ENCODE measurements at regions not wholly inside any gene's neighbourhood (a gene's known extent, or its start where the extent isn't known, plus 50 kb on each side); places are given as distances from the start of the nearest gene placed in this dataset.
"Not testable (repeated sequence)": the region's sequence is repeated elsewhere in the genome, so short reads cannot be mapped to it uniquely, and the experiment has no call there.

- no peak for DNase-seq
These were observed 113.4 kb upstream of the CBLB start for GRCh38 chr3:105982207-105982606.

GRCh38 chr3:105984837-105985236 lies 116.0 kb upstream of the CBLB start:
- DNase-seq, result no peak

- DNase-seq, result not testable (repeated sequence)
These were observed 117.5 kb upstream of the CBLB start for GRCh38 chr3:105986343-105986742.

- no peak for DNase-seq
These were observed 119.0 kb upstream of the CBLB start for GRCh38 chr3:105987809-105988208.

- no peak for DNase-seq
These were observed 119.9 kb upstream of the CBLB start for GRCh38 chr3:105988540-105989212.

DNA sequence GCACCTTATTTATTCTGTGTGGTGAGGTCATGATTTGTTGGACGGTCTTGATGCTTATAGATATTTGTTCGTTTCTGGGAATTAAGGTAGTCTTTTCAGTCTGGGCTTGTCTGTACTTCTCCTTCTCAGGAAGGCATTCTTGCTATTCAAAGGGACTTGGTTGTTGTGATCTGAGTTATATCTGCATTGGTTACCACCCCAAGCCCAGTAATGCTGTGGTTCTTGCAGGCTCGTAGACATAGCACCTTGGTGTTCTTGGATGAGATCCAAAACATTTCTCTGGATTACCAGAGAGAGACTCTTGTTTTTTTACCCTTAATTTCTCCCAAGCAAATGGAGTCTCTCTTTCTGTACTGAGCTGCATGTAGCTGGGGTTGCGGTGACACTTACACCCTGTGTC lies 128.0 kb upstream of the CBLB start:
- no peak for DNase-seq

- DNase-seq, result no peak
These were observed 128.6 kb upstream of the CBLB start for GRCh38 chr3:105997466-105997799.

DNA sequence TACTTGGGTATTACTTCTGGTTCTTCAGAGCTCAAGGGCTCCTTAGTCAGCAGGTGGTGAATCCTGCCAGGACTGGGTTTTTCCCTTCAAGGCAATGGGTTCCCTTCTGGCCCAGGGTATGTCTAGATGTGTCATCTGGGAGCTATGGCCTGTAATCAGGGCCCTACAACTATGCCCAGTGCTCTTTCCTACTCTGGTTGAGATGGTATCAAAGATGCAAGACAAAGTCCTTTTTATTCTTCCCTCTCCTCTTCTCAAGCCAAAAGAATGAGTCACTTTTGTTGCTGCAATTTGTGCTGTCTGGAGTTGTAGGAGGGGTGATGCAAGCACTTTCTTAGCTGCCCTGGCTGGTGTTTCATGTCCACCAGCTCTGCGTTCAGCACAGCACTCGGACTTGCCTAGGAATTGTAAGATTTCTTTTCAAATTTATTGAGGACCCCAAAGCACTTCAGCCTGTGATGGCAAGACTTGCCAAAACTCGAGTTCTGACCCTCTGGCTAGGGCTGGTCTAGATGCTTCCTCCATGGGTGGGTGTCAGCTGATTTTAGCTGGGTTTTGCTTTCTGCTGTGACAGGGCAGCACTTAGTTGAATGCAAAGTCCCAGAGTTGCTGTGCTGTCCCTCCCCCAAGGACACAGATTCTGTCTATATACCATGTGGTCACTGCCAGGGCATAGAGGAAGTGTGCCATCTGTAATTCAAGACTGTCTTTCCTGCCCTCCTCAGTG lies 129.2 kb upstream of the CBLB start:
- no peak for DNase-seq

DNA sequence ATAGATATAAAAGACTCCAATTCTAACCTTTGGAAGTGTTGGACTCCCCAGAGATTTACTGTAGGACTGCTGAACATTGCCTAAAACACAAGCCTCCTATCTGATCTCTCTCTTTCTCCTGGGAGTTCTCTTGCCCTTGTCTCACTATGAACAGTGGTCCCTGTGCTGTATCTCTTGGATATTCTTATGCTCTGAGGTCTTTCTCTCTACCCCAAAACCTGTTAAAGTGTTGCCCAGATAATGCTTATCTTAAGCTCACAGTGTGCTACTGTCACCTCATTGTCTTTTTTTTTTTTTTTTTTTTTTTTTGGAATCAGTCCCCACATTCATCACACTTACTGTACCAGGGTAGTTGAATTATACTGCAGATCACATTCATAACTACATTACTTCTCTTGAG lies 131.0 kb upstream of the CBLB start:
- DNase-seq, result no peak

DNA sequence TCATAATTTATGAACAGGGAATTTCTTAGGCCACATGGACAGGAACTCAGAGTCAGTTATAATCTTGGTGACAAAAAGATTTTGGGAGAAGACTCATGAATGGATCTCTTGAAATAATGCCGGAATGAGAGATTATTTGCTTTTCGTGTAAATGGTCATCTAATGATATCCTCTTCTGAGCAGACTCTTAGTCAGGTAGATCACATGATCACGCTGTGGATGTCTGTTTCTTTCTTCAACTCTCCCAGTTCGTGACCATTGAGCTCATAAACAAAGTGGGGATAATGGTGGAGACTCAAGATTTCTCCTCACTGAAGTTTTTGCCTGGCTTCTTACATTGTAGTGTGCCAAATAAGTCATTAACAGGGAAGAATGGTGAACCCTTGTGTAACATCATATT lies 133.1 kb upstream of the CBLB start:
- DNase-seq, result no peak

DNA sequence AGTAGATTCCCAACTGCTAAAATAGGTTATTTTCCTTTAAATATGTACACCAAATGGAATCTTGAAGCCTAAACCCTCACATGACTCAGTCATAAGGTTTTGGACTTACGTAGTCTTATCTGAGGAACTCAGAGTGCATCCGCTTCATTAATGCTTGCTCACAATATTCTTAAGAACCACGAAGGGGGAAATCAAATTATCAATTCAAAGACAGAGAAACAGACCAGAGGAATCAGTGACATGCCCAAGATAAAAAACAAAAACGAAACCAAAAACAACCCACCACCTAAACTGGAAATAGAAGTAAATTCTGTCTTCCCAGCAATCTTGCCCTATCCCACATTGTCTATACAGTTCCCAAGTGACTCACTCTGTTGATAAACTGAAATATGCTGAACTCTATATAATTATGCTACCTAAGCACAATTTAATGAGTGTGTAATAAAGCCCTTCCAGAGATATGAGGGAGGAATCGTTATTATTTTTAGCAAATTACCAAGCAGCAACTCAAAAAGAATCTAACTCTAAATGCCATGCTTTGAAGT lies 135.4 kb upstream of the CBLB start:
- DNase-seq, result no peak

DNA sequence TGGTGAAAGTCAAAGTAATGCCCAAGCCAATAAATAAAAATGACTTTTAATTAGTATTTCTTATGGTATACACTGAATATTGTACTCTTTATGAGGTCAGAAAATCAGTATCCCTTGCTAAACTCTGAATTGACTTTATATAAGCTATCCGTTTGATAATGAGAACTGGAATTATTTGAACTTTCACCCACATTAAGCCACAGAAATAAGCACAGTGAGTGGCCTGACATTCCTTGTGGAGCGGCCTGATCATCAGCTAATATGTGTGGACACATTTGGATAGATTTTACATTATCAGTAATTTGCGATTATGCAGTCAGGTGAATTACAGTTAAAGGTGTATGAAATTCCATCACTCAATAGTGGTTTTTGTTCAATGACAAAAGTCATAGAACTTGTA lies 136.0 kb upstream of the CBLB start:
- no peak for DNase-seq

- DNase-seq, result no peak
These were observed 137.2 kb upstream of the CBLB start for GRCh38 chr3:106006001-106006400.

DNA sequence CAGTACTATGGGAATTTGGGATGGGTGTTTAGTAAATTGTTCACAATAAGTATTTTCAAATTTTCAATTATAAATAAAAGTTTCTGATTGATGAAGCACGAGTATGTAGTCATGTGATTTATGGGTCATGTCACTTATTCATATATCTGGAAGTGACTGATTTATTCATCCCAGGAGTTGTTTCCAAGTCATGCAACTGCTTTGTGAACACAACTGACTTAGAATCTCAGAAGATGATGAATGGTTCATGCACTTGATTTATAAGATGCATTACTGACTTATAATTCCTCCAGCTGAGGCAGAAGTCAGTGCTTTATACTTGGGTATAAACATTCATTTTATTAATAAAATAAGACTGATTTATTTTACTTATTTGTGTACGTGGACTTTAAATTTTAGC lies 137.8 kb upstream of the CBLB start:
- no peak for DNase-seq

DNA sequence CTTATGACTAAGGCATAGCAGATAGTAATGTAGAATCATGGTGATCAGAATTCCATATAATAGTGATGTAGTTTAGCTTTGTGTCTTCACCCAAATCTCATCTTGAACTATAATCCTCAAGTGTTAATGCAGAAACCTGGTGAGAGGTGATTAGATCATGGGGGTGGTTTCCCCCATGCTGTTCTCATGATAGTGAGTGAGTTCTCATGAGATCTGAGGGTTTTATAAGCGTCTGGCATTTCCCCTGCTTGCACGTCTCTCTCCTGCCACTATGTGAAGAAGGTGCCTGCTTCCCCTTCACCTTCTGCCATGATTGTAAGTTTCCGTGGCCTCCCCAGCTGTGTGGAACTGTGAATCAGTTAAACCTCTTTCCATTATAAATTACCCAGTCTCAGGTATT lies 138.7 kb upstream of the CBLB start:
- DNase-seq, result no peak

GRCh38 chr3:106008766-106009165 lies 140.0 kb upstream of the CBLB start:
- no peak for DNase-seq

- no peak for DNase-seq
These were observed 142.0 kb upstream of the CBLB start for GRCh38 chr3:106010829-106011228.

GRCh38 chr3:106013971-106014370 lies 145.2 kb upstream of the CBLB start:
- no peak for DNase-seq

- DNase-seq, result no peak
These were observed 145.7 kb upstream of the CBLB start for GRCh38 chr3:106014518-106014917.

DNA sequence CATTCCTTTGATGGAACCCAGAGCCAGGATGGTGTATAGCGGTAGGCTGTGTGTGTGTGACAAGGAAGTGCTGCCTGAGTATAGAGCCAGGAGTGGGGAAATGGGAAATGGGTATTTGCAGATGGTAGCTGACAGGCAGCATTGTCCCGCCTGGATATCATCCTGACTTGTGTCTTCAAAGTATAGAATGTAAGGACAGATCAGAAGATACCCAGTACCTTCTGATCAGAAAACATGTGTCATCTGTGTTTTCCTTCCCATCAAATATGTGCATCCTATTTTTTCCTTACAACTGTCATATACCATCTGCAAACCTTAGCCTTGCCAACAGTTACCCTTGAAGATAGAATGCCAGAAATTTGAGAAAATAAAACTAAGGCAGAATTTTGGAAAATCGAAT lies 146.2 kb upstream of the CBLB start:
- DNase-seq, result no peak

GRCh38 chr3:106018102-106018501 lies 149.3 kb upstream of the CBLB start:
- DNase-seq, result no peak

- no peak for DNase-seq
These were observed 150.2 kb upstream of the CBLB start for GRCh38 chr3:106018929-106019550.

DNA sequence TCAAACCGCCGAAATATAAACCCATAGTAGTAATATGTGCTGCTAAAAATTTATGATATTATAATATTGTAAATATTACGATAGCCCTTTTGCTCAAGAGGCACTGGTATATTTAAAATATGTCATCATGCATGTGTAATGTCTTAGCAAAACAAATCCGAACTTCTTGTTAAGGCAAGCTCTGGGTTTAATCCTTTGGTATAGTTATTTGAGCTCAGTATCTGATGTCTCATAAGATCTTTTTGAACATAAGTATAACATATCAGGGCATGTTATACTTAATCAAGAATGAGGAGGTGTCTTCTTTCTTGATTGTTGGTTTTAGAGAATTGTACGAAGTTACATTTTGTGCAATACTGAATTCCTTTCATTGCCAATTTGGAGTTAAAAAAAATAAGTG lies 154.1 kb upstream of the CBLB start:
- DNase-seq, result no peak

DNA sequence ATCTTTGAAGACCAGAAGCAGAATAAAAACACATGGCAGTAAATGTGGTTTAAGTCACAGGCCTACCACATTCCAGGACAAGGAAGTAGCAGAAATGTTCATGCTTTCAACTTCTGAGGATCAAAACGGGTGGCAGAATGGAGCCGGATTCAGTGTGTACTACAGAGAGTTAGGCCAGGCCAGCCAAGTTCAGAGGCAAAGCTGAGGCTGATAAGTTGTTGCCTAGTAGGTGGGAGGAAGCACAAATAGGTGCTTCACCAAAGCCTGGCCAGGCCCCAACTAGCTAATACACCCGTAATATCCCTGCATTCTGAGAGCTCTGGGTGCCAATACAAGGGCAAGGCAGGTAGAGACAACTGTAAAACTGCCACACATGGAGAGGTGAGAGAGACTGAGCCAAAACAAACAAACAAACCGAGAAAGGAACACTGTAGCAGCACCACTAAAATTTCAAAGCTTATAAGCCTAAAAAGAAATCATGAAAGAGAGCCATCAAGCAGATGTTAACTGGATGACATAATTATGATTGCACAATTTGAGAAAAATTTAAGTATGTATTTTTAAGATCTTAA lies 156.4 kb upstream of the CBLB start:
- no peak for DNase-seq
